ENCODE measurements at regions not wholly inside any gene's neighbourhood (a gene's known extent, or its start where the extent isn't known, plus 50 kb on each side); places are given as distances from the start of the nearest gene placed in this dataset.

DNA sequence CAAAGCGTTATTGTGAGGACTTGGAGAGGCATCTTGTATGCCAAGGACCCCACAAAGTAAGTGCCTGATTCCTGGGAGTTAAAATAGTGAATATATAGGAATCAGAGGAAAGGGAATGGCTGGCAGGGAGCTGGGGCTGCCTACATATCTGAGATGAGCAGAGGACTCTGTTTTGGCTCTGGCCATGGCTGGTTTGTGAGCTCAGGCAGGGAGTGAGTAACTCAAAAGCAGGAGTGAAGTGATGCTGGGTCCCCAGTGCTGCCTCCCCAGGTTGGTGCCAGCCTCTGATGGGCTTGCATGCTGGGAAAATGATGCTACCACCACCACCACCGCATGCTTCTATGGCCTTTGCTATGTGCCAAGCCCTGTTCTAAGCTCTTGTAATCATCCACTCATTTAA is 246.0 kb upstream of the MVB12B start:
- Histone ChIP-seq H3K4me1 (ENCODE audit: control insufficient read depth, insufficient read depth, low read length) (no peaks in the 10 kb centered on the region), H4K20me1 (ENCODE audit: control insufficient read depth, insufficient read depth) (no peaks in the 10 kb centered on the region), H3K27ac (ENCODE audit: control insufficient read depth, insufficient read depth) (no peak overlapping the region), H3K79me2 (ENCODE audit: control insufficient read depth, insufficient read depth, low read length) (no peaks in the 10 kb centered on the region), H3K4me3 (no peak overlapping the region), H2AFZ (ENCODE audit: control insufficient read depth, low read depth, low read length) (no peak overlapping the region), H3K36me3 (ENCODE audit: control insufficient read depth in 2 of 2, insufficient read depth in 2 of 2, low read length in 1 of 2) (no peaks in the 10 kb centered on the region), H3K27me3 (replicated peaks in 1 of 2; ENCODE audit: control insufficient read depth in 2 of 2, insufficient read depth in 2 of 2, low read length in 1 of 2) (peaks cover 0 to 2% of the 10 kb centered on the region in 2 experiments; a peak in 2 of 4 replicates), H3K4me2 (ENCODE audit: control insufficient read depth, insufficient read depth) (no peak overlapping the region), H3K9ac (ENCODE audit: control insufficient read depth, insufficient read depth, low read length) (no peak overlapping the region), H3K9me3 (replicated peaks; ENCODE audit: control insufficient read depth, insufficient read depth, low read length) (no peaks in the 10 kb centered on the region)
- intact Hi-C loops (cut with micrococcal nuclease; ENCODE audit: unreplicated experiment) (no loop called here), in situ Hi-C loops (cut with MboI) (no loop called here)
- CTCF ChIA-PET = no interaction called here
- POLR2A ChIA-PET = no interaction called here
- SMC1A ChIA-PET (ENCODE audit: uncharacterized antibody, unreplicated experiment) = no interaction called here
- FAIRE-seq = no peak
- RAD21 ChIA-PET (ENCODE audit: unreplicated experiment) = no interaction called here
- 22% methylated on average over 2 of the region's 2 CpGs for WGBS (ENCODE audit: insufficient coverage, insufficient replicate concordance, low lambda C conversion rate, missing lambda C conversion rate)
- no peak for ATAC-seq
- BruUV-seq (replicated peaks) = no TSS peak
- DNase-seq (ENCODE audit: low read depth, low spot score) = no peak
- TF ChIP-seq NFYB (IDR thresholded peaks at IDR 0.05; ENCODE audit: insufficient read depth, low read depth, low read length) = no peak
- TF ChIP-seq TAF1 (IDR thresholded peaks at IDR 0.05; ENCODE audit: borderline replicate concordance, low read depth, low read length) = no peak
- TF ChIP-seq EGR1 (IDR thresholded peaks at IDR 0.05; ENCODE audit: borderline replicate concordance in 1 of 2, low read depth in 2 of 2, low read length in 2 of 2) = no peak
- TF ChIP-seq, protein P1, sequence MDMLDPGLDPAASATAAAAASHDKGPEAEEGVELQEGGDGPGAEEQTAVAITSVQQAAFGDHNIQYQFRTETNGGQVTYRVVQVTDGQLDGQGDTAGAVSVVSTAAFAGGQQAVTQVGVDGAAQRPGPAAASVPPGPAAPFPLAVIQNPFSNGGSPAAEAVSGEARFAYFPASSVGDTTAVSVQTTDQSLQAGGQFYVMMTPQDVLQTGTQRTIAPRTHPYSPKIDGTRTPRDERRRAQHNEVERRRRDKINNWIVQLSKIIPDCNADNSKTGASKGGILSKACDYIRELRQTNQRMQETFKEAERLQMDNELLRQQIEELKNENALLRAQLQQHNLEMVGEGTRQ (IDR thresholded peaks at IDR 0.05; ENCODE audit: borderline replicate concordance, low read depth, low read length) = no peak
- TF ChIP-seq, protein P2, sequence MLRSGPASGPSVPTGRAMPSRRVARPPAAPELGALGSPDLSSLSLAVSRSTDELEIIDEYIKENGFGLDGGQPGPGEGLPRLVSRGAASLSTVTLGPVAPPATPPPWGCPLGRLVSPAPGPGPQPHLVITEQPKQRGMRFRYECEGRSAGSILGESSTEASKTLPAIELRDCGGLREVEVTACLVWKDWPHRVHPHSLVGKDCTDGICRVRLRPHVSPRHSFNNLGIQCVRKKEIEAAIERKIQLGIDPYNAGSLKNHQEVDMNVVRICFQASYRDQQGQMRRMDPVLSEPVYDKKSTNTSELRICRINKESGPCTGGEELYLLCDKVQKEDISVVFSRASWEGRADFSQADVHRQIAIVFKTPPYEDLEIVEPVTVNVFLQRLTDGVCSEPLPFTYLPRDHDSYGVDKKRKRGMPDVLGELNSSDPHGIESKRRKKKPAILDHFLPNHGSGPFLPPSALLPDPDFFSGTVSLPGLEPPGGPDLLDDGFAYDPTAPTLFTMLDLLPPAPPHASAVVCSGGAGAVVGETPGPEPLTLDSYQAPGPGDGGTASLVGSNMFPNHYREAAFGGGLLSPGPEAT (IDR thresholded peaks at IDR 0.05; ENCODE audit: low read depth) = no peak
- TF ChIP-seq ZNF24 (IDR thresholded peaks at IDR 0.05) = no peak
- no peak for TF ChIP-seq NFYA (IDR thresholded peaks at IDR 0.05; ENCODE audit: borderline replicate concordance, low read depth, low read length)
- TF ChIP-seq, protein P3, sequence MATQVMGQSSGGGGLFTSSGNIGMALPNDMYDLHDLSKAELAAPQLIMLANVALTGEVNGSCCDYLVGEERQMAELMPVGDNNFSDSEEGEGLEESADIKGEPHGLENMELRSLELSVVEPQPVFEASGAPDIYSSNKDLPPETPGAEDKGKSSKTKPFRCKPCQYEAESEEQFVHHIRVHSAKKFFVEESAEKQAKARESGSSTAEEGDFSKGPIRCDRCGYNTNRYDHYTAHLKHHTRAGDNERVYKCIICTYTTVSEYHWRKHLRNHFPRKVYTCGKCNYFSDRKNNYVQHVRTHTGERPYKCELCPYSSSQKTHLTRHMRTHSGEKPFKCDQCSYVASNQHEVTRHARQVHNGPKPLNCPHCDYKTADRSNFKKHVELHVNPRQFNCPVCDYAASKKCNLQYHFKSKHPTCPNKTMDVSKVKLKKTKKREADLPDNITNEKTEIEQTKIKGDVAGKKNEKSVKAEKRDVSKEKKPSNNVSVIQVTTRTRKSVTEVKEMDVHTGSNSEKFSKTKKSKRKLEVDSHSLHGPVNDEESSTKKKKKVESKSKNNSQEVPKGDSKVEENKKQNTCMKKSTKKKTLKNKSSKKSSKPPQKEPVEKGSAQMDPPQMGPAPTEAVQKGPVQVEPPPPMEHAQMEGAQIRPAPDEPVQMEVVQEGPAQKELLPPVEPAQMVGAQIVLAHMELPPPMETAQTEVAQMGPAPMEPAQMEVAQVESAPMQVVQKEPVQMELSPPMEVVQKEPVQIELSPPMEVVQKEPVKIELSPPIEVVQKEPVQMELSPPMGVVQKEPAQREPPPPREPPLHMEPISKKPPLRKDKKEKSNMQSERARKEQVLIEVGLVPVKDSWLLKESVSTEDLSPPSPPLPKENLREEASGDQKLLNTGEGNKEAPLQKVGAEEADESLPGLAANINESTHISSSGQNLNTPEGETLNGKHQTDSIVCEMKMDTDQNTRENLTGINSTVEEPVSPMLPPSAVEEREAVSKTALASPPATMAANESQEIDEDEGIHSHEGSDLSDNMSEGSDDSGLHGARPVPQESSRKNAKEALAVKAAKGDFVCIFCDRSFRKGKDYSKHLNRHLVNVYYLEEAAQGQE (IDR thresholded peaks at IDR 0.05; ENCODE audit: low read depth, low read length) = no peak
- no peak for TF ChIP-seq TARDBP (IDR thresholded peaks at IDR 0.05; ENCODE audit: borderline replicate concordance)
- TF ChIP-seq EZH2 (IDR thresholded peaks at IDR 0.05; ENCODE audit: borderline replicate concordance, control insufficient read depth, low read depth, low read length) = no peak
- no peak for TF ChIP-seq MTA2 (IDR thresholded peaks at IDR 0.05; ENCODE audit: low read depth)
- TF ChIP-seq GATAD2B (conservative IDR thresholded peaks at IDR 0.05; ENCODE audit: low read depth) = no peak
- TF ChIP-seq CBFB (IDR thresholded peaks at IDR 0.05; ENCODE audit: low read depth) = no peak
- TF ChIP-seq SMARCA5 (IDR thresholded peaks at IDR 0.05) = no peak
- no peak for TF ChIP-seq WRNIP1 (IDR thresholded peaks at IDR 0.05; ENCODE audit: borderline replicate concordance, low read depth, low read length)
- no peak for TF ChIP-seq ETV6 (conservative IDR thresholded peaks at IDR 0.05 in 1 of 2, IDR thresholded peaks at IDR 0.05 in 1 of 2; ENCODE audit: borderline replicate concordance in 1 of 2, low read depth in 1 of 2)
- TF ChIP-seq, protein P4, sequence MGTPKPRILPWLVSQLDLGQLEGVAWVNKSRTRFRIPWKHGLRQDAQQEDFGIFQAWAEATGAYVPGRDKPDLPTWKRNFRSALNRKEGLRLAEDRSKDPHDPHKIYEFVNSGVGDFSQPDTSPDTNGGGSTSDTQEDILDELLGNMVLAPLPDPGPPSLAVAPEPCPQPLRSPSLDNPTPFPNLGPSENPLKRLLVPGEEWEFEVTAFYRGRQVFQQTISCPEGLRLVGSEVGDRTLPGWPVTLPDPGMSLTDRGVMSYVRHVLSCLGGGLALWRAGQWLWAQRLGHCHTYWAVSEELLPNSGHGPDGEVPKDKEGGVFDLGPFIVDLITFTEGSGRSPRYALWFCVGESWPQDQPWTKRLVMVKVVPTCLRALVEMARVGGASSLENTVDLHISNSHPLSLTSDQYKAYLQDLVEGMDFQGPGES (IDR thresholded peaks at IDR 0.05) = no peak

Measured in GM12878 (cell line).